Adrenal gland (tissue), 9 donors: ENCODE measurements at regions not wholly inside any gene's neighbourhood (a gene's known extent, or its start where the extent isn't known, plus 50 kb on each side); places are given as distances from the start of the nearest gene placed in this dataset.

Source experiments
- DNase-seq, 7 donors: peaks; one replicate each; pipeline ENCODE4 v3.0.0-alpha.2; 2019 to 2020
- H3K27ac ChIP-seq, 5 donors: fragments of 200-600 bp; sonication (generic) in 4 of 5; 1 replicate in 3 of 5; 2 replicates in 2 of 5; pipeline versions ENCODE4 v1.5.1 to v1.8.0; 2016 to 2020; ENCODE audit warnings: mild to moderate bottlenecking in 1 of 5
- H3K27me3 ChIP-seq: fragments of 200-600 bp; 2 replicates; pipeline ENCODE4 v1.8.0; 2021
- H3K36me3 ChIP-seq, 2 donors: fragments of 200-600 bp; replicated peaks in 1 of 2; 1 replicate in 1 of 2; 2 replicates in 1 of 2; pipeline versions ENCODE4 v1.5.1 to v1.8.0; 2018 to 2022
- H3K4me1 ChIP-seq, 2 donors: fragments of 200-600 bp; replicated peaks in 1 of 2; 1 replicate in 1 of 2; 2 replicates in 1 of 2; pipeline versions ENCODE4 v1.5.1 to v1.8.0; 2018 to 2021
- H3K4me3 ChIP-seq, 4 donors: fragments of 200-600 bp; sonication (generic) in 3 of 4; one replicate each; pipeline ENCODE4 v1.5.1; 2016 to 2018
- H3K9me3 ChIP-seq, 3 donors: fragments of 200-600 bp; sonication (generic) in 1 of 3; replicated peaks in 1 of 3; 1 replicate in 2 of 3; 2 replicates in 1 of 3; pipeline versions ENCODE4 v1.5.1 to v1.8.0; 2016 to 2021
- CTCF ChIP-seq, 6 experiments: fragments of 450-650 bp in 4 of 6; fragments of 200-600 bp in 2 of 6; sonication (generic) in 1 of 6; IDR thresholded peaks; 1 replicate in 5 of 6; 2 replicates in 1 of 6; pipeline versions ENCODE4 v1.5.1 to v1.8.0; 2016 to 2021; ENCODE audit warnings: antibody characterized with exemption in 6 of 6, mild to moderate bottlenecking in 2 of 6, moderate library complexity in 1 of 6
- POLR2A ChIP-seq, 2 donors: fragments of 450-650 bp; IDR thresholded peaks; one replicate each; pipeline ENCODE4 v1.6.1; 2017; ENCODE audit warnings: antibody characterized with exemption in 2 of 2, mild to moderate bottlenecking in 2 of 2, moderate library complexity in 1 of 2
- WGBS, 4 donors: extraction: QIAGEN DNeasy Blood & Tissue Kit in 2 of 4; methylation state at CpG; one replicate each; pipeline versions ENCODE4 v1.1.5 to v1.1.7; 2013 to 2017; 5-methylcytosine and 5-hydroxymethylcytosine counted together
- intact Hi-C, 2 donors: fragments of 100-400 bp; cut with DNase I; formaldehyde crosslinking; loops; one replicate each; pipeline versions ENCODE4 v1.14.1 to v1.15.0; 2022 to 2023
- donor health status: healthy with polysubstance abuse.
- donor health status: Bipolar disorder and iron deficiency.
- donor health status: DM: yes; HTN: yes; CAD: no.
- donor health status: DM: no; HTN: no; CAD: no.
- donor health status: DM: no; HTN: no; CAD: no.

DNA sequence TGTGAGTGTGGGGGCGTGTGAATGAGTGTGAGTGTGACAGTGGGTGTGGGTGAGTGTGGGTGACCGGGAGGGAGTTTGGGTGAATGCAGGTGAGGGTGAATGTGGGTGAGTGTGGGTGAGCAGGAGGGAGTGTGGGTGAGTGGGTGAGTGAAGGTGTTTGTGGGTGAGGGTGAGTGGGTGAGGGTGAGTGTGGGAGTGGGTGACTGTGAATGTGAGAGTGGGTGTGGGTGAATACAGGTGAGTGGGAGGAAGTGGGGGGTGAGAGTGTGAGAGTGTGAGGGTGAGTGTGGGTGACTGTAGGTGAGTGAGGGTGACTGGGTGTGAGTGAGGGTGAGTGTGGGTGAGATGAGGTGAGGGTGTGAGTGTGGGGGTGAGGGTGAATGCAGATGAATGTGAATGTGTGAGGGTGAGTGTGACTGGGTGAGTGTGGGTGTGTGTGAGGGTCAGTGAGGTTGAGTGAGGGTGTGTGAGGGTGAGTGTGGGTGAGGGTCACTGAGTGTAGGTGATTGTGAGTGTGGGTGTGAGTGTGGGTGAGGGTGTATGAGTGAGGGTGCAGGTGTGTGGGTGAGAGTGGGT, 1677.3 kb upstream of the TENM3 start:
- DNase-seq: no peak

GRCh38 chr4:180566492-180566891, 1676.7 kb upstream of the TENM3 start:
- Histone ChIP-seq H3K4me1 (peaks cover 13 to 16% of the 10 kb centered on the region in 2 donors), H3K9me3 (no peaks in the 10 kb centered on the region), H3K4me3 (no peak overlapping the region), H3K27ac (no peak overlapping the region), H3K36me3 (no peaks in the 10 kb centered on the region), H3K27me3 (no peaks in the 10 kb centered on the region)
- 47 to 100% (median 75%) methylated on average over 2 of the region's 2 CpGs for WGBS, 4 donors
- no peak for DNase-seq
- intact Hi-C loops: no loop called here
- no peak for TF ChIP-seq CTCF (IDR thresholded peaks at IDR 0.05)
- TF ChIP-seq POLR2A (IDR thresholded peaks at IDR 0.05): no peak

More for the DNA sequence above, 1677.3 kb upstream of the TENM3 start:
- Histone ChIP-seq H3K27me3 (no peaks in the 10 kb centered on the region), H3K9me3 (no peaks in the 10 kb centered on the region), H3K4me3 (no peak overlapping the region), H3K4me1 (peaks cover 13 to 16% of the 10 kb centered on the region in 2 donors), H3K27ac (no peak overlapping the region), H3K36me3 (no peaks in the 10 kb centered on the region)
- TF ChIP-seq POLR2A (IDR thresholded peaks at IDR 0.05): no peak
- no peak for TF ChIP-seq CTCF (IDR thresholded peaks at IDR 0.05)
- intact Hi-C loops: no loop called here
- WGBS, 4 donors: 50 to 100% (median 67%) methylated on average over 2 of the region's 2 CpGs

GRCh38 chr4:180567080-180567479, 1676.1 kb upstream of the TENM3 start:
- H3K4me1 ChIP-seq: peaks cover 13 to 16% of the 10 kb centered on the region in 2 donors
- no peak for TF ChIP-seq POLR2A (IDR thresholded peaks at IDR 0.05)
- no peak for TF ChIP-seq CTCF (IDR thresholded peaks at IDR 0.05)
- no peak for DNase-seq
- H3K36me3 ChIP-seq: no peaks in the 10 kb centered on the region
- no peaks in the 10 kb centered on the region for H3K27me3 ChIP-seq
- intact Hi-C loops: no loop called here
- H3K27ac ChIP-seq: no peak overlapping the region
- H3K9me3 ChIP-seq: no peaks in the 10 kb centered on the region
- whole genome bisulfite sequencing, 4 donors: 82 to 93% (median 90%) methylated on average over 7 of the region's 7 CpGs
- H3K4me3 ChIP-seq: no peak overlapping the region

- WGBS, 4 donors: 78 to 90% (median 85%) methylated on average over 7 of the region's 7 CpGs
- Histone ChIP-seq H3K9me3 (no peaks in the 10 kb centered on the region), H3K4me3 (no peak overlapping the region), H3K27me3 (no peaks in the 10 kb centered on the region), H3K36me3 (no peaks in the 10 kb centered on the region), H3K27ac (no peak overlapping the region), H3K4me1 (peaks cover 11 to 16% of the 10 kb centered on the region in 2 donors)
- intact Hi-C loops: no loop called here
- no peak for TF ChIP-seq POLR2A (IDR thresholded peaks at IDR 0.05)
- TF ChIP-seq CTCF (IDR thresholded peaks at IDR 0.05): no peak
- no peak for DNase-seq
Observed at GRCh38 chr4:180571516-180572055, 1671.6 kb upstream of the TENM3 start.
